ENCODE measurements at regions not wholly inside any gene's neighbourhood (a gene's known extent, or its start where the extent isn't known, plus 50 kb on each side); places are given as distances from the start of the nearest gene placed in this dataset.

- H3K27me3 ChIP-seq, result no peaks in the 10 kb centered on the region
- H3K9me3 ChIP-seq (ENCODE audit: low read depth), result no peaks in the 10 kb centered on the region
- H3K4me3 ChIP-seq, result no peak overlapping the region
- no peaks in the 10 kb centered on the region for H3K4me1 ChIP-seq (ENCODE audit: low read depth)
- H3K27ac ChIP-seq, result no peak overlapping the region
- no peak for TF ChIP-seq CTCF (IDR thresholded peaks at IDR 0.05; ENCODE audit: low read depth, low read length)
- H3K36me3 ChIP-seq, result no peaks in the 10 kb centered on the region
- no peak for DNase-seq (ENCODE audit: low read depth in 1 of 2, low spot score in 1 of 2)
Measured at GRCh38 chr6:103280417-103280816, 1579.3 kb downstream of the HACE1 start.

- no peak overlapping the region for H3K27ac ChIP-seq
- no peaks in the 10 kb centered on the region for H3K4me1 ChIP-seq (ENCODE audit: low read depth)
- no peak for TF ChIP-seq CTCF (IDR thresholded peaks at IDR 0.05; ENCODE audit: low read depth, low read length)
- H3K27me3 ChIP-seq, result no peaks in the 10 kb centered on the region
- H3K9me3 ChIP-seq (ENCODE audit: low read depth), result no peaks in the 10 kb centered on the region
- no peak overlapping the region for H3K4me3 ChIP-seq
- no peaks in the 10 kb centered on the region for H3K36me3 ChIP-seq
- DNase-seq (ENCODE audit: low read depth in 1 of 2, low spot score in 1 of 2), result no peak
Measured at GRCh38 chr6:103277936-103278335, 1581.8 kb downstream of the HACE1 start.

- Histone ChIP-seq H3K4me1 (ENCODE audit: low read depth) (no peaks in the 10 kb centered on the region), H3K36me3 (no peaks in the 10 kb centered on the region), H3K4me3 (no peak overlapping the region), H3K9me3 (ENCODE audit: low read depth) (no peaks in the 10 kb centered on the region), H3K27me3 (no peaks in the 10 kb centered on the region), H3K27ac (no peak overlapping the region)
- peak in 1 of 2 donors; percentile 62 for DNase-seq (ENCODE audit: low read depth in 1 of 2, low spot score in 1 of 2)
- no peak for TF ChIP-seq CTCF (IDR thresholded peaks at IDR 0.05; ENCODE audit: low read depth, low read length)
Measured at GRCh38 chr6:103273048-103273447, 1586.7 kb downstream of the HACE1 start.

GRCh38 chr6:103269581-103269980 lies 1590.1 kb downstream of the HACE1 start:
- TF ChIP-seq CTCF (IDR thresholded peaks at IDR 0.05; ENCODE audit: low read depth, low read length), result no peak
- H3K27me3 ChIP-seq, result no peaks in the 10 kb centered on the region
- no peak overlapping the region for H3K27ac ChIP-seq
- H3K36me3 ChIP-seq, result no peaks in the 10 kb centered on the region
- H3K4me1 ChIP-seq (ENCODE audit: low read depth), result no peaks in the 10 kb centered on the region
- H3K9me3 ChIP-seq (ENCODE audit: low read depth), result no peaks in the 10 kb centered on the region
- no peak overlapping the region for H3K4me3 ChIP-seq
- no peak for DNase-seq (ENCODE audit: low read depth in 1 of 2, low spot score in 1 of 2)

- no peaks in the 10 kb centered on the region for H3K36me3 ChIP-seq
- no peak for DNase-seq (ENCODE audit: low read depth in 1 of 2, low spot score in 1 of 2)
- TF ChIP-seq CTCF (IDR thresholded peaks at IDR 0.05; ENCODE audit: low read depth, low read length), result no peak
- H3K4me3 ChIP-seq, result no peak overlapping the region
- no peaks in the 10 kb centered on the region for H3K27me3 ChIP-seq
- no peaks in the 10 kb centered on the region for H3K4me1 ChIP-seq (ENCODE audit: low read depth)
- no peak overlapping the region for H3K27ac ChIP-seq
- H3K9me3 ChIP-seq (ENCODE audit: low read depth), result no peaks in the 10 kb centered on the region
Measured at GRCh38 chr6:103268335-103268734, 1591.4 kb downstream of the HACE1 start.

GRCh38 chr6:103264020-103264419 lies 1595.7 kb downstream of the HACE1 start:
- H3K27ac ChIP-seq, result no peak overlapping the region
- no peak for DNase-seq (ENCODE audit: low read depth in 1 of 2, low spot score in 1 of 2)
- no peaks in the 10 kb centered on the region for H3K27me3 ChIP-seq
- no peaks in the 10 kb centered on the region for H3K4me1 ChIP-seq (ENCODE audit: low read depth)
- no peak for TF ChIP-seq CTCF (IDR thresholded peaks at IDR 0.05; ENCODE audit: low read depth, low read length)
- H3K4me3 ChIP-seq, result no peak overlapping the region
- no peaks in the 10 kb centered on the region for H3K36me3 ChIP-seq
- H3K9me3 ChIP-seq (ENCODE audit: low read depth), result no peaks in the 10 kb centered on the region
